Renal cortex interstitium (tissue), 11 donors: ENCODE measurements at regions not wholly inside any gene's neighbourhood (a gene's known extent, or its start where the extent isn't known, plus 50 kb on each side); places are given as distances from the start of the nearest gene placed in this dataset.

Experiments used
- DNase-seq, 11 donors: peaks; one replicate each; pipeline ENCODE4 v3.0.0-alpha.2; 2013; ENCODE audit warnings: low read depth in 9 of 11, low spot score in 4 of 11; ENCODE audit errors: extremely low read depth in 1 of 11

DNA sequence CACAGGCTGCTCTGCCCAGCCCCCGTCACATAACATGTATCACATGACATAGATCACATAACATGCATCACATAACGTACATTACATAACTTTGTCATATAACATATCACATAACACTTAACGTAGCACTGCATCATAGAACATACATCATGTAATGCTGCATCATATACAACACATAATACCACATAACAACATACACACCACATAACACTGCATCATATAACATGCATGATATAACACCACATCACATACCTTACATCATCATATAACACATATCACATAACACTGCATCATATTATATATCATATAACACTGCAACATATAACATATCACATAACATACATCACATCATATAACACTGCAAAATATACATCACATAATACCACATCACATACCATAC lies 83.8 kb downstream of the AXIN2 start:
- DNase-seq, result no peak

DNA sequence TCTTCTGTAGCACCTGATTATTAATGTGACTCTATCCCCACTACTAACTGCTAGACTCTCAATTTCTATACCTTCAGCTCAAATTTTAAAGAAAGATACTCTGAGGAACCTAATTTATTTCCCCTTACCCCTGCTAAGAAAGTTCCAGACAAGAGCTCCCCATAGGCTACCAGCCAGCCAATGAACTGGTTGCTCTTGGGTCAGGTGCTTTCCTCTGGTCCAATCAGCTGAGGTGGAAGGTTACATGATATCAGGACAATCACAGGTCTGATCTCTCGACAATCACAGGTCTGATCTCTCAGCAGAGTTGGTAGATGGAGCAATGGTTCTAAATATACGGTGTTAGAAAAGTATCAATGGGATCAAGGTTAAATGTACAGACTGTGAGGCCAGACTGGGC lies 86.8 kb downstream of the AXIN2 start:
- no peak for DNase-seq

DNA sequence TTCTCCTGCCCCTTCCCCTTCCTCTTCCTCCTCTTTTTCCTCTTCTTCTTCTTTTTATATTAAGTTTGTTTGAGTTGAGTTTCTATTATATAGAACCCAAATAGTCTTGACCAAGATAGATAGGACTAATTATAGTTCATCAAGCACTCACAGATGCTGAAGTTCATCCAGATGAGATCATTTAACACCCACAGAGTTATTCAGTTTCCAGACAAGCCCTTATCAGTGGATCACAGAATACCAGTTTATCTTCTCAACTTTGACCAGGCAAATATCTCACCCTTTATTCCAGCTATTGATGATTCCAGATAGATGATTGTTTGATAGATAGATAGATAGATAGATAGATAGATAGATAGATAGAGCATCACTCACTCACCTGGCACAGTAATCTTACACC lies 87.5 kb downstream of the AXIN2 start:
- no peak for DNase-seq

DNA sequence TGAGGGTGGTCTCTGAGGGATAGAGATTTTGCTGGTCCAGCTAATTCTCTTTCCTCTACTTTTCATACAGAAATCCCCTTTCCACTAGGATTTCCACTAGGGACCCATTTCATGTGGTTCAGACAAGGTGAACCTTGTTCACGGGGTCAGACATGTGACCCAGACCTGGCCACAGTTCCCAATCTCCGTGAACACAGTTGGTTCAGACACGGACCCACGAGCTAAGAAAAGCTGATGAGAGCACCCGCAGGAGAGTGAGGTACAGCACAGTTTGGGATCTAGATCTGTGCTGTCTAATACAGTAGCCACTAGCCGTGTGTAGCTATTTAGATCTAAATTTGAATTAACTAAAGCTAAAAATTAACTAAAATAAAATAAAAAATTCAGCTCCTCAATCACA lies 88.1 kb downstream of the AXIN2 start:
- no peak for DNase-seq

DNA sequence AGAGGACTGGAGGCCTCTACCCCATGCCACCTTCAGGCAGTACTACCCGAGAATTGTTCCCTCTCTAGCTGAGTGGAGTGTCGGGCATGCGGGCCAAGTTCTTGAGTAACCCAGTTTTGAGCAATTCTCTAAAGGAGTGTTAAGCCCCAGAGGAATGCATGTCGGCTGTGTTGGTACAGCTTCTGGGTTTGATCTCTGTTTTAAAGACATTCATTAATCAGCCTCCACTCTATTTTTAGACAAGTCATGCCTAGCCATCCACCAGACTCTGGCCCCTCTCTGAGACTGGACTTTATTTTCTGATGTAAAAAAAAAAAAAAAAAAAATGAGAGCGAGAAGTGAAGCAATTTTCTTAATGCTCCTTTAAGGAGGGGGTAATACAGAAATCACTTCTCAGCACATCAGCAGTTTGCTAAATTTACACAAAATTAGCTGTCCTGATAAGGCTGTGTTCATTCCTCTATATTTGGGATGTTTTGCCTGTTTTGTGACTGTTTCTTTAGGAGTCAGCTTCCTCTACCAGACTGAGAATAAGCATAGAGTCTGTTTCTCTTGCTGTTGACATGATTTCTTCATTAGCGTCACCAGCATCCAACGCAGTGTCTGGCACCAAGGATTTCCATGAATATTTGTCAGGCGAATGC lies 88.7 kb downstream of the AXIN2 start:
- DNase-seq, result no peak

DNA sequence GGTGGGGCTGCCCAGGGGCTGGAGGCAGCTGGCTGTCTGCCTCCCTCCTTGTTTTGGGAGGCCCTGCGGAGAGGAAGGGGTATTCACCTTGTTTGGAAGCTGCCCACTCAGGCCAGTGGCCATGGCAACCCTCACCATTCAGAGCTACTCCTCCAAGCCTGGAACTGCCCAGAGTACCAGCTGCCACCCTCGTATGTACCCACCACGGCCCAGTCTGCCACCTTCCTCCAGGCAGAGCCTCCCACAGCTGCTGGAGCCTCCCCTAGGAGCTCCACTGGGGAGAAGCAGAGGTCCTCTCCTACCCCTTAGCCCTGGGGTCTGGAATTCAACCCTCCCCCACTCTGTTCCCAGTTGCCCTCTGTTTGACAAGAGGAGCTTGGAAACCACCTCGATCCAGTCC lies 90.7 kb downstream of the AXIN2 start:
- DNase-seq, result no peak

DNA sequence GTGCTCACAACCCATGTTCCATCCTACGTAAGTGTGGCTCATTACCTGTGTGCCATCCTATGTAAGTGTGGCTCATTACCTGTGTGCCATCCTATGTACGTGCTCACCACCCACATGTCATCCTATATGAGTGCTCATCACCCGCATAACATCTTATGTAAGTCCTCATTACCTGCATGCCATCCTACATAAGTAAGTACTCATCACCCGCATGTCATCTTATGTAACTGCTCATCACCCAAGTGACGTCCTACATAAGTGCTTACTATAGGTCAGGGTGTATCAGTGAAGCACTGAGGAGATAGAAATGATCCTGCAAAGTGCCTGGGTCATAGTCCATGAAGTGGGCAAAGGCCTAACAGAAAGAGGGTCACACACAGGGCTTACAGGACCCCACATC lies 93.1 kb downstream of the AXIN2 start:
- no peak for DNase-seq

DNA sequence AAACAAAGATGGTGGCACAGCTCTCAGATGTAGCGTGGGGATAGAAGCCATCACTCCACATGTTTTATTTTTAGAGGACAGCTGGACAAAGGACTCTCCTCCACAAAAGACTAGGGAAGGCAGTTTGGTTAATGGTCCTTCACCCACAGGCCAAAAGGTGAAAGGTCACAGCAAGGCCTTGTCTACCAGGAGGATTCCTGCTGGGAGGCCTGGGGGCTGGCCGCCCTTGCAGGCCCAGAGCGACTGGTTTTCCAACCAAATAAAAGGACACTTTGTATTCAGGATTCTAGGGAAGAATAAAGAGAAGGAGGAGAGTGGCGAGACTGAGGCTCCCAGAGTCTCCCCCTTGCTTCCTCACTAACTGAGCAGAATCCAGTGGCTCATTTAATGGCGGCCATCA lies 94.3 kb downstream of the AXIN2 start:
- no peak for DNase-seq

DNA sequence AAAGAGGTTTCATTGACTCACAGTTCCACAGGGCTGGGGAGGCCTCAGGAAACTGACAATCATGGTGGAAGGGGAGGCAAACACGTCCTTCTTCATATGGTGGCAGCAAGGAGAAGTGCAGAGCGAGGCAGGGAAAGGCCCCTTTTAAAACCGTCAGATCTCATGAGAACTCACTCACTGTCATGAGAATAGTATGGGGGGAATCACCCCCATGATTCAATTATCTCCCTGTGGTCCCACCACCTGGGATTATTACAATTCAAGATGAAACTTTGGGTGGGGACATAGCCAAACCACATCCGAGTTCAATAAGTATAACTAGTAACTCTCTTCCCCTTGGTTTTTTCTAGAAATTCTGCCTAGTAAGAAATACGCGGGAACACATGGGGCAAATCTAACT lies 94.9 kb downstream of the AXIN2 start:
- no peak for DNase-seq

DNA sequence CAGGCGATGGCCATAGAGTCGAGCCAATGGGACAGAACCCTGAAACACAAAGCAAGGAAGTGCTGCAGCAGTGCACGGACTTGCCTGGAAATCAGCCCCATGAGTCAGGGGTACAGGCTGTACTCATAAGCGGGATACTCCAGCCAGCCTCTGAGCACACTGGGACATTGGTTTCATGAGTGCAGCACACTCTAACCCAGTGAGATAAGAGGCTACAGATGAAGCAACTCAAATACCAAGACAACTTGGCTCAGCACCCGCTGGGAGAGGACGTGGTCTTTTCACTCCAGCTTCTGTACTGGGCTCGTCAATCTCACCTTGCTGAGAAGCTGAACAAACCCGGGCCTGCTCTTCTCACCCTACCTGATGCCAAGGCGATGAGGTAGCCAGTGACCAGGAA lies 98.2 kb downstream of the AXIN2 start:
- no peak for DNase-seq

DNA sequence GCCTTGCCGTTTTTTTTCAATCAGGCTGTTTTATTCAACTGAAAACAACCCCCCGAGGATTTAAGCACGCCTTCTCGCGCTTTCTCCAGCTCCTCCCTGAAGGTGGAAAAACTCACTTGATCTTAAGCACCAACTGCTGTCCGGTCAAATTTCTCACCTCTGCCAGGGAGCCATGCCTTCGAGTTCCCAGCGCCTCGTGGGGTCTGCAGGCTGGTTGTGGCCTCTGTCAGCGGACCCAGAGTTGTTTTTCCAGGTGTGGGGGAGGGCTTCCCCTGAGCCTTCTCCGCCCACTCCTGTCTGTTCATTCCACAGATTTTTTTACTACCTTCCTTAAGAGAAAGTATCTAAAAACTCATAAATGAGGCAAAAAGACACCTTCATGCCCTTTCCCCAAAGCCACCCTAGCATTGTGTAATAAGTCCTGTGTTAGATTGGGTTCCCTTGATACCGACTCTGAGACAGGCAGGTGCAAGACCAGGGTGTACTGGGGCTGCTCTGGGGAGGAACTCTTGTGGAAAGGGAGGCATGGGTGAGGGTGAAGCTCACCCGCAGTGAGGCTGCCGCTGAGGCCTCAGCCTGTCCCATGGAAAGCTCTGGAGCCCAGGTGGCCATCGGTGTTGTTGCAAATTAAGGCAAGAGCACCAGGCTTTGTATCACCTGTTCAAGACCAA lies 101.6 kb downstream of the AXIN2 start:
- DNase-seq, result no peak

DNA sequence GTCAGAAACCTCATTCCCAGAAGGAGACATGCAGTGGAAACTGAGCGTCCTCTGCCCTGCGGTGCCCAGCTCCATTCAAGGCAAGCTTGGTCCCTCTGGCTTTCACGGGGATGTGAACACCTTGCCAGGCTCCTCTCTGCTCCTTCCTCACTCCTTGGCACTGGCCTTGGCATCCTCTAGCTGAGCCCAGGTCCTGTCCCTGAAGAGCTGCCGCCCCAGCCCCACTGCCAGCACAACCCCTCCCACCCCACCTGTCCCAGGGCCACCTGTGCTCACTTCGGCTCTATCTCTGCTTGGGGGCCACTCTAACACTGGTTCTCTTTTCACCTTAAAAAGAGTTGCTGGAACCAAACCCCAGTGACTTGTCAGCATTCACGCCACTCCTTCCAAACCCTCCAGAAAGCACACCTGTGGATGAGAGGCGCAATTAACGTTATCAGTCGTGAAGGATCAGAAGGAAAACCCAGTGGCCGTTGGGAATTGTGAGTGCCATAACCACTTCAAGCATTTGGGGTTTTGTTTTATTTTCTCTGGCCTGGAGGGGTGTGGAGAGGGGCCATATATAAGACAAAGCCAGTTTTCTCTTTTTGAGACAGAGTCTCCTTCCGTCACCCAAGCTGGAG lies 103.7 kb downstream of the AXIN2 start:
- DNase-seq, result no peak

DNA sequence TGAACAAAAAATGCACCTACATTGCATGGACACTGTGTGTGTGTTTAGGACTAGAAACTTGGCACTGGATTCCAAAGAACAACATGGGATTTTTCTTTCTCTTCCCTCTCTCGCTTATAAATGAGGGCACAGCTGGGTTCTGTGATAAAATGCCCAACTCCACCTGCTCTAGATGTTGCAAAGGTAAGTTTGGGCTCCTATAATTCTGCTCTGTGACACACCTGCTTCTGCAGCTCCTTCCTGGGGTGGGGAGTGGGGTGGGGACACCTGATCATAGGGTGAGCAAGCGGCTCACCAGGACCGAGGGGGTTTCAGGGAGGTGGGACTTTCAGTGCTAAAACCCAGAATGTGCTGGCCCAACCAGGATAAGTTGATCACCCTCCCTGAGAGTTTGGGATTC lies 104.3 kb downstream of the AXIN2 start:
- no peak for DNase-seq

DNA sequence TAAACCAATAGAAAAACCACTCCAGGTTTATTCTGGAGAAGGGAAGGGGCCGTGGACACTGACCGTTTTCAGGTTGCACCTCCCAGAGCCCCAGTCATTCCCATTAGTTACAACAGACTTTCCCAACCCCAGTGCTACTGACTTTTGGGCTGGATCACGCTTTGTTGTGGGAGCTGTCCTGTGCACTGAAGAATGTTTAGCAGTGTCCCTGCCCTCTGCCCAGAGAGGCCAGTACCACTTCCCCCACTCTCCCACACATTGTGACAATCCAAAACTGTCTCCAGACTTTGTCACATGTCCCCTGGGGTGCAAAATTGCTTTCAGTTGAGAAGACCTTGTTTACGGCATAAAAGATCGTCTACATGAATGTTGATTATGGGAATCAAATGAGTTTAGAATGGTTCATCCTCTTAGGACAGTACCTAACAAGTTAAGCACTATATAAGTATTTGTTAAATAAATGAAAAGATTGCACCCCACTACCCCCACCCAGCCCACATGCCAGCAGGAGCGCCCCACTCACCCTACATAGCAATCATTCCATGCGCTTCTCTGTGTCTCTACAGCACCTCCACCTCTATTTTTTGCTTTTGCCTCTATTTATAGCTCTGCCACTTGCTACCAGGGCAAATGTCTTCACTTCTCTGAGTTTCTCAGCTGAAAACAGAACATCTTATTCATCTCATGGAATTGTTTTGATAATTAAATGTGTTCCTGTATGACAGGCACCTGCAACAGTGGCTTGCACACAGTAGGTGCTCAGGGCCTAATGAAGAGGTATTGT lies 104.9 kb downstream of the AXIN2 start:
- no peak for DNase-seq

DNA sequence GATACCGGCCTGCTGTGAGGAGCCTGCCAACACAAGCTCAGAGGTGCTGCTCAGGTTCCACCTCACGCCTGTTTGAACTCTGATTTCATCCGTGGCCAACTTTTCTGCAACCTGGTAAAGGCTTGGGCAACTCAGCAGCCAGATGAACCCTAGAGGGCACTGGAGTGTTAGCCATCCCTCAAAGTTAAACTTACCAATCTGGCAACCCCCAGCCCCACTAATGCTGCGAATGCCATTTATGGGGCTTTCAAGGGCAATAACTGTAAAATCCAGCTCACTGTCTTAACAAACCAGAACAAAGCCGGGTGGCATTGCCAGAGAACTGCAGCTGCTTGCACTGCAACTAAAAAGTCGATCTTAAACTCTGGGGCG lies 105.5 kb downstream of the AXIN2 start:
- DNase-seq, result peak in 4 of 11 donors; percentile 22 to 48 (median 34)

DNA sequence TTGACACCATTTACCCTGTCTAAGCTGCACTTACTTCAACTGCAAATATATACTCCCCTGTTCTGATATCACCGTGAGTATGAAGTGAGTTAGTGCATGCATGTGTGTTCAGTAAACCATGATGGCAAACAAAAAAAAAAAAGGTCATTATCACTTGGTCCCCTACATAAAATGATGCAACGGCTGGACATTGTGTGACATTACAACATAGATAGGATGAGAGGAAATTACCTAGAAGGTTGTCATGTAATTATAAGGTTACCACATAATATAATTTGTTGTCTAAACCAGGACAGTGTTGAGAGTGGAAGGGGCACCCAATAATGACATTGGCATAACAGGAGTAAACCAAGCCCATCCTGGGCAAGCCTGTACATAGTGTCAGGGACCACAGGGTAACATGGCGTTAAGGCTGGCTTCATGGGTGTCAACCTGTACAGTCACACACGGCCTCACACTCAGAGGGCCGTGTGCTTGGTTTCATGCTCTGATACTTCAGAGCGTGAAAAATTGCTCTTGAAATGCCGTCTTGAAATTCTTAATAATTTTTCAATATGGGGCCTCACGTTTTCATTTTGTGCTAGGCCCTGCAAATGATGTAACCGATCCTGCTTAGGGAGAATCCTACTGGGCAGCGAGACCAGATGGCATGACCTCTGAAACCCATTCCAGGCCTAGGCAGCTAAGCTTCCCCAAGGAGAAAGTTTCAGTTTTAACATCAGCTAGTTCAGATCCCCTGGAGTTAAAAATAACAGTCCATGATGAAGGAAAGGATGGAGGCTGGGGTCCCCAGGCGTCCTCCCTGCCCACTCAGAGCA lies 106.1 kb downstream of the AXIN2 start:
- DNase-seq, result no peak

DNA sequence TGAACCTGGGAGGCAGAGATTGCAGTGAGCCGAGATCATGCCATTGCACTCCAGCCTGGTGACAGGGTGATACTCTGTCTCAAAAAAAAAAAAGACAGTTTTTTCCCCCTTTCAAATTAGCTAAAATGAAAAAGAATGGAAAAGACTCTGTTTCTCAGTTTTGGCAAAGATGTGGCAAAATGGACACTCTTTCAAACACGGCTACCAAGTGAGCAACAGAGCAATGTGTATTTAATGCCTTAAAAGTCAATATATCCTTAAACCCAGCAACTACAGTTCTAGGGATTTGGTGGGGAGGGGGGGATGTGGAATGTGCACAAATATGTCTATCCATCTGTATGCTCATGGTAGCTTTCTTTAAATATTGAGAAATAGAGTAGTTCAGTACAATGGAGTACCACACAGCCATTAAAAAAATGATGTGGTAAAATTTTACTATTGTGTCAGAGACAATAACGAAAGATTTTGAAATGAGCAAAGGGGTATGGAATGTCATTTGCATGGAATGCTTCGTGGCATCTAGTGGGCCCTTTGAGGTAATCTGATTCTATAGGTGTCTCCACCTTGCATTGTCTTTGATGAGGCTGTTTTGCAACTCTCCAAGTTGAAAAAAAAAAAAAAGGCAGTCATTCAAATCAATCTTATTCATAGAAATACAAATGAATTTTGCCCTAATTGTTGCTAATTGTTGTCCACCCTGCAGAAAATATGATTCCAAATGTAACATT lies 108.1 kb downstream of the AXIN2 start:
- no peak for DNase-seq

DNA sequence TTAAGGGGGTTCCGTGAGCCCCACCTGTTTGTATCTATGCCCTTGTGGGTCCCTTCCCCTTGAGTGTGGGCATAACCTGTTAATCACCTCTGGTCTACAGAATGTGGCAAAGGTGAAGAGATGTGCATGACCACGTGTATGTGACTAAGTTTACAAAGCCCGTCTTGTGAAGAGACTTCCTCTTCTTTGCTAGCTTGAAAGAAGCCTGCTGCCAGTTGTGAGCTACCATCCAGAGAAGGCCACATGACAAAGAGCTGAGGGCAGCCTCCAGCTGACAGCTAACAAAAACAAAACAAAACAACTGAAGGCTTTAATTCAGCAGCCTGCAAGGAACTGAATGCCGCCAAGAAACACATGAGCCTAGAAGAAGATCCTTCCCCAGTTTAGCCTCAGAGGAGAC lies 112.0 kb downstream of the AXIN2 start:
- no peak for DNase-seq

DNA sequence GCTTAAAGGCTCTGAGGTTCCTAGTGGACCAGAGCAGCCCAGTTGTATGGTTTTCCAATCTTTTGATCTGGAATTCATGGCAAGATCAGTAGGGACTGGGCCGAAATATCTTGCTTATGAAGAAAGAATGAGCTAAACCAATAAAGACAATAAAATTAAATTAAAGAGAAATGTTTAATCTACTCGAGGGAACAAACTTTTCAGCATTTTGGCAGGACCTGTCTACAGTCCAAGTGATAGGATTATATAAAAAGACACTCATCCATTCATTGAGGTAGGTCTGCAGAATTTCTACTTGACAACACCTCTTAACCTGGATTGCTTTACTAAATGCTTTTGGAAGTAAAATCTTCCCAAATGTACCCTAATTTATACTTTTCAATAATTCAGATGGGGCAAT lies 113.6 kb downstream of the AXIN2 start:
- DNase-seq, result no peak
